Vagina (tissue), 2 donors: ENCODE measurements at regions not wholly inside any gene's neighbourhood (a gene's known extent, or its start where the extent isn't known, plus 50 kb on each side); places are given as distances from the start of the nearest gene placed in this dataset.
"Not testable (repeated sequence)": the region's sequence is repeated elsewhere in the genome, so short reads cannot be mapped to it uniquely, and the experiment has no call there.

ENCODE experiments used
- CTCF ChIP-seq, 3 experiments: fragments of 450-650 bp in 2 of 3; fragments of 200-600 bp in 1 of 3; sonication (generic) in 1 of 3; IDR thresholded peaks; one replicate each; pipeline ENCODE4 v1.5.1; 2017 to 2019; ENCODE audit warnings: antibody characterized with exemption in 3 of 3, mild to moderate bottlenecking in 2 of 3, moderate library complexity in 2 of 3
- POLR2A ChIP-seq, 2 donors: fragments of 450-650 bp; IDR thresholded peaks; one replicate each; pipeline ENCODE4 v1.6.1; 2017; ENCODE audit warnings: antibody characterized with exemption in 2 of 2, mild to moderate bottlenecking in 2 of 2, moderate library complexity in 2 of 2
- POLR2AphosphoS5 ChIP-seq, 2 donors: sonication (generic); formaldehyde crosslinking; IDR thresholded peaks; one replicate each; pipeline ENCODE4 v1.9.0; 2017; ENCODE audit warnings: antibody characterized with exemption in 2 of 2, mild to moderate bottlenecking in 2 of 2, low read depth in 1 of 2; ENCODE audit not compliant: insufficient read depth in 1 of 2

- TF ChIP-seq CTCF (IDR thresholded peaks at IDR 0.05); POLR2A (IDR thresholded peaks at IDR 0.05); POLR2AphosphoS5 (IDR thresholded peaks at IDR 0.05; ENCODE audit: insufficient read depth in 1 of 2, low read depth in 1 of 2): not testable (repeated sequence)
Observed at GRCh38 chr4:9505341-9505740, 61.1 kb downstream of the DEFB131A start.
